Activated naive CD4-positive, alpha-beta T cell treated with anti-CD3 and anti-CD28 coated beads, Interleukin-2, amount 50 U/mL, for 16 hours (primary cell): ENCODE measurements at regions not wholly inside any gene's neighbourhood (a gene's known extent, or its start where the extent isn't known, plus 50 kb on each side); places are given as distances from the start of the nearest gene placed in this dataset.
A peak's percentile ranks its signal among the peaks of the same experiment; 100 is the strongest.

Experiments used
- DNase-seq: peaks from one replicate; pipeline ENCODE4 v3.0.0-alpha.2; 2020

DNA sequence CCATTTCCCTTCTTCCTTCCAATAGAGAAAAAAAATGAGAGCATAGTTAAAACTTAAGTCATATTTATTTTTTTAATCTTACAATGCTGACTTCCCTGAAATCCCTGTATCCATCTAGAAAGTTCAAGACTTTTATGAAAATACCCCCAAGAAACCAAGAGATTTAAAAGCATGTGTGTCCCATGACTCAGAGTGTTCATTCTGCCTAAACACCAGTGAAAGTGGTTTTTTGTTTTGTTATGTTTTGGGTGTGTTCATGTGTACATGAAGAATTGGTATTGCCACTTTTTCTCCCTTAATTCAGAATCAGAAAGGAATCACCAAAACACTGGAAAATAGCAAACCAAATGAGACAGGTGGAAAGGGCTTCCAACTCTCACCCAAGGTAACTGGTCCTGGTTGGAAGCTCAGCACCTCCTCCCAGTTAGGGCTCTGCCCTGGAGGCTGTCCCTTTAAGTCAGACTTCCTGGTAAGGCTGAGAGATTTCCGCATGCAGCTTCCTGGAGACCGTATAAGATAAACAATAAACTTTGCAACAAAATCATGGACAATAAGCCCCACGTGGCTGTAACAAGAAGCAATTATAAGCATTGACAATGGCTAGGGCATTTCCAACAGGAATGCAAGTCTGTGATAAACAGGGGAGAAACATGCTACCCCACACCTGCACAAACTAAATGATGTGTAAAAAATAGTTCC is 121.9 kb upstream of the ARHGEF3 start:
- no peak for DNase-seq

DNA sequence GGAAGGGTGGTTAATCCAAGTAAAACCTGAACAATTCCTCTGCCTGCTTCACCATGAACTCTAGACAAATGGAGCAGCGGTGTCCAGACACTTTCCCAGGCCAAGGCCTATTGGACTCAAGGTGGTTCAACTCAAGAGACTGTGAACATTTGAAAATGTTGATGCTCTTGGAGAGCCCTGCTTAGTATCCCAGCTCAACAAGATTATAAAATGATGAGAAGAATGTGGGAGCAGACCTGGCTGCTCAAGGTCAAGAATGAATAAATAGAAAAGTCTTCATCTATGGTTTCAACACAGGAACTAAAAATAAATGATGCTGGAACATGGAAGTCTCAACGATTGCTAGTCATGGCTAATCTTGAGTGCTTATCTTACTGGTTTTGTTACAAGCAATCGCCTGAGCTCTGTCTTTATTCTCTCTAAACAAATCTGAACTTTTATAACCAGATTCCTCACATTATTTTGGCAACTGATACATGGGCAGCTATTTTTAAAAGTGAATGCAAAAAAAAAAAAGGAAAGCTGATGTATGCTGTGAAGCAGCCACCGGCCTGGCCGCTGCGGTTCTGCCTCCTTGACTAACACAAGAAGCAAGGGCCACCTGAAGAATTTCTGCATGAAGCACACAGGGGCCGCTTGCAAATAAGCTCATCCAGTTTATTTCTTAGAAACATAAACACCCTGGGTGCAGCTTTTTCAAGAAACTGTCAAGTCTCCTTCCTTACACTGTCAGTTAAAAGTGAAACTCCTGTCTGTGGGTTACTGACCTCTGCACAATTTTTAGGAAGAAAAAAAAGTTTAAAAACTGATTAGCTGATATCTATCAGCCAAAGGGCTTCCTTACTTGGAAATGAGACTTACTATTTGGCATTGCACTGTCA is 120.1 kb upstream of the ARHGEF3 start:
- no peak for DNase-seq

- no peak for DNase-seq
These were observed 118.0 kb upstream of the ARHGEF3 start for GRCh38 chr3:56919797-56920195.

DNA sequence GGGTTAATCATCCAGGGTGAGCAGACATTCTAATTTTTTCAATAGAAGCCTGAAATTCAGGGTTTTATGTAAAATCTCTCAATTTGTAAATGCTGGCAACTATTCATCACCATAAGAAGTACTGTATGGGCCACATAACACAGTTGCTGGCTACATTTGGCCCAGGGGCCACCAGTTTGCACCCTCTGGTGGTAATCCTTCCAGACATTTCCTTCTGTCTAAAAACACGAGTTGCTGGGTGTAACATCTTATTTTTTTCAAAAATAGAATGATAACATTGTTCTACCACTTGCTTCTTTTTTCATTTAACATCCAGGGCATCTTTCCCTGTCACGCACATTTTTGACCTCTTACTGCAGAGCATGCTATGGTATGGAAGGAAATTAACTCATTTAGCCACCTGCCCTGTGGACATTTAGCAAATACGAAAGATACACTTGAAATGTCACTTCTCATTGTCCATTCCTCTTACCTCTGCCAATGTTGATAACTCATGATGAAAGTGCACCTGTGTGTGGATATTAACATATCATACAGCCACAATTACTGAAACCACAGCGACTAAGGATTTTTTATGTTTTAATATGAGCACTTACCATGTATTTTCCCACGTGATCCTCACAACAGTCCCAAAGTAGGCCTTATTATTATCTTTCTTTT is 117.5 kb upstream of the ARHGEF3 start:
- no peak for DNase-seq

DNA sequence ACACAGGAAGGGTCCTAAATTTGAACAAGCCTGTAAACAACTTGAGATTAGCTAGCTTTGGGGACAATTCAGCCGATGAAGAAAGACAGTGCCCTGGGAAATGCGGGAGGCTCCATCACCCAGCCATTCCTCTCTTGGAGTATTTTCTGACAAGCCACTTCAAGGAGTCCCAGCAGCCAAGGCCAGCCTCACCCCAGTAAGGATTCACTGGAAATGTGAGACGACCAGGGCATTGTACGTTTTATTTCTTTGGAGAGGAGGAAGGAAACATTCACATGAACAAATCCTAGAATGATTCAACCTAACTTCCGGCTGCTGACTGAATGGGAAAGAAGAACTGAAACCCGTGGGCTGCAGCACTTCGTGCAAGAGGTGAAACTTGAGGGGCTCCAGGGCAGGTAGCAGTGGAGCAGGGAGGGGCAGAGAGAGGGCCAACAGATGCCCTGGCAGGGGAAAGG is 116.4 kb upstream of the ARHGEF3 start:
- peak; percentile 69 for DNase-seq

- no peak for DNase-seq
These were observed 115.8 kb upstream of the ARHGEF3 start for GRCh38 chr3:56917361-56918110.

GRCh38 chr3:56916716-56917360 is 115.1 kb upstream of the ARHGEF3 start:
- no peak for DNase-seq

- peak; percentile 63 for DNase-seq
These were observed 114.3 kb upstream of the ARHGEF3 start for GRCh38 chr3:56915966-56916586.

DNA sequence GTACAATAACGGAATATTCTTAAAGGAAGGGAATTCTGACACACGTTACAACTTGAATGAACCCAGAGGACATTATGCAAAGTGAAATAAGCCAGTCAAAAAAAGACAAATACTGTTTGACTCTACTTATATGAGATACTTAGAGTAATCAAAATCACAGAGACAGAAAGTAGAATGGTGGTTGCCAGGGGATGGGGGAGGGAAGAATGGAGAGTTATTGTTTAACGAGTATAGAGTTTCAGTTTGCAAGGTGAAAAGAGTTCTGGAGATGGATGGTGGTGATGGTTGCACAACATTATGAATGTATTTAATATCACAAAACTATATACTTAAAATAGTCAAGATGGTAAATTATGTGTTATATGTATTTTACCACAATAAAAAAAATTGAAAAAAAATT is 112.9 kb upstream of the ARHGEF3 start:
- DNase-seq: no peak

- no peak for DNase-seq
These were observed 109.6 kb upstream of the ARHGEF3 start for GRCh38 chr3:56911363-56911762.

DNA sequence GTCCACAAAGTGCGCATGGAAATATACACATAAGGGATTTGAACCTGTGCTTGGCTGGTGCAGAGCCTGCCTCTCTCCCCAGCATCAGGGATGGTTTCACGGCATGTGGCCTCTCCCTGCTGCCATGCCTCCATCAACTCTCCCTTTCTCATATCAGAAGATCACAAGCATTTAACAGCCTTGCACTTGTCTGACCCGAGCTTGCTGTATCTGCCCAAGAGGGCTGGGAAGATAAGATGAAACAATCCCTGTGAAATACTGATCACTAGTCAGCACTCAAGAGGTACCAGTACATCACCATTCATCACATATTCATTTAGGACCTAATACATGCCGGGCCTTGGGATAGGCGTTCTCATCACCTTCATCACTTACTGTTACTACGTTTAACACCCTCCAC is 107.6 kb upstream of the ARHGEF3 start:
- no peak for DNase-seq

GRCh38 chr3:56908004-56908403 is 106.3 kb upstream of the ARHGEF3 start:
- no peak for DNase-seq

DNA sequence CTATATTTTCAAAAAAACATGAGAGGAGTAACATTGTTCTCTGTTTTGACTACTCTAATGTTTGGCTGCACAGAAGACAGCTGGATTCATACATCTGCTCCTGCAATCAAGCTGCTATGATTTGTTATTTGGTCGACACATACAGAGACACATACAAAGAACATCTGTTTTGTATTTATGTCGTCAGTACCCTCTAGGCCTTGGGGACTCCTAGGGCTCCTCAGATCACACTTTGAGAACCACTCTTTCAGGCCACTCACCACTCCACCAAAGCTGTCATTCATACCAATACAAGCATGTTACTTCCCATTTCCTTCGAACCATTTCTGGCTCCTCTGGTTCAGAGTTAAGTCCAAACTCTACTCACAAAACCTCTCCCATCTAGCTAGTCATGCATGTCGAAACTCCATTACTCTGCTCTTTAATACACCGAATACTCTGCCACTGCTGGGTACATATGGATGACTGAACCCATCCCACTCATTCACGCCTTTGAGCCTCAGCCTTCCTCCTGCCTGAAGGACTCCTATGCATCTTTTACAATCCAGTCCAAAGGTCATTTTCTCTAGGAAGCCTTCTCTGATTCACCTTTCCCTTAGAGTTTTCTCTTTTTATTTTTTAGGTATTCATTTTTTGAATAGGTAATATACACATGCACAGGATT is 102.9 kb upstream of the ARHGEF3 start:
- DNase-seq: no peak

- no peak for DNase-seq
These were observed 101.6 kb upstream of the ARHGEF3 start for GRCh38 chr3:56903231-56903782.

DNA sequence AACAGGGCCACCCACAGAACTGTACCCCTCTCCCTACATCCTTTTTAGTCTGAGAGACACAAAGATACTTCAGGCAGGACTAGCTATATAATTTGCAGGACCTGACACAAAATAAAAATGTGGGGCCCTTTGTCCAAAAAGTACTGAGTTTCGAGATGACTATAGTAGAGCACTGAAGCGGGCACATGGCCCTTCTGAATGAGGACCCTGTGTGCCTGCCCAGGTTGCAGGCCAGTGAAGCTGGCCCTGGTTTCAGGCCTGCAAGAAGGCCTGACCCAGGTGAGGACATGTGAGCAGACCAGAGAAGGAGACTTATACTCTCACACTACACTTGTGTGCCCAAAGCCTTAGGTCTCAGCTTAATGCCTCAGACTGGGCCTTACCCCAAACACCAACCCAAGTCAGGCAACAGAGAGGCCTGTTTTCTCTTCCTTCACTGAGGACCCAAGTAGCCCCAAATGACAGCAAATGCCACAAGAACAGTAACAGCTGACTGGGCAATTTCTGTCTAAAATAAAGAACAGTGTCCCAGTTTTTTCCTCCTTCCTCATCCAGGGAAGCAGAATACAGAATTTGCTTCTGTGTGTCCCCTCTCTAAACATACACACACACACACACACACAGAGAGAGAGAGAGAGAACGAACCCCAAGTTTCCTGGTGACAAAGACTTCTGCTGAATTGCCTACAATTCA is 100.9 kb upstream of the ARHGEF3 start:
- DNase-seq: no peak

GRCh38 chr3:56900801-56901200 is 99.1 kb upstream of the ARHGEF3 start:
- no peak for DNase-seq

GRCh38 chr3:56899851-56900250 is 98.1 kb upstream of the ARHGEF3 start:
- DNase-seq: no peak

DNA sequence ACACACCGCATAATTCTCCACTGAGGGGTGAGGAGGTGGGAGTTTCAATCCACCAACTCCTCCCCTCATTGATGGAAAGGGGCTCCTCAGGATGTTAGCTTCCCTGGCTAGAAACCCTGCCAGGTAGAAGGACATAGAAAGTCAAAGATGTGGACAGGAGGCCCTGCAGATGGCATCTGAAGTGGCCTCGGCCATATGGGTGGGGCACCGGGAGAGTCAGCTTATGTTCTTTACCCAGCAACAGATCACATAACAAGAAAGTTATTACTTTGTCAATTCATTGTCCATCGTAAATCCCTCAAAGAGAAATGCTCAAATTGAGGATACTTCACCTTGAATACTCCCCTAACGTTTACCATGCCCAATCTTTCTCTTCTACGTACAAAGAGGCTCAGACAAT is 97.3 kb upstream of the ARHGEF3 start:
- no peak for DNase-seq

DNA sequence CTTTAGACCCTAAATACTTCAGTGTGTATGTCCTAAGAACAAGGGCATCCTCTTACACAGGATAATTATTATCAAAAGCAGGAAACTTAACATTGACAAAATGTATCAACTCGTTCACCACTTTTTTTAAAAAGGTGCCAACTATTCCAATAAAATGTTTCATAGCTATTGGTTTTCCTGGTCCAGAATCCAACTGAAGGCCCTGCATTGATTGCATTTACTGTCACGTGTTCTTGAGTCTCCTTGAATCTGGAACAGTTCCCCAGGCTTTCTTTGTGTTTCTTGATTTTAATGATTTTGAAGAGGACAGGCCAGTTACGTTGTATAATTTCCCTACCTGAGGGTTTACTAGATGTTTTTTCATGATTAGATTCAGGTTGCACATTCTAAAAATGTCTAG is 94.6 kb upstream of the ARHGEF3 start:
- no peak for DNase-seq

DNA sequence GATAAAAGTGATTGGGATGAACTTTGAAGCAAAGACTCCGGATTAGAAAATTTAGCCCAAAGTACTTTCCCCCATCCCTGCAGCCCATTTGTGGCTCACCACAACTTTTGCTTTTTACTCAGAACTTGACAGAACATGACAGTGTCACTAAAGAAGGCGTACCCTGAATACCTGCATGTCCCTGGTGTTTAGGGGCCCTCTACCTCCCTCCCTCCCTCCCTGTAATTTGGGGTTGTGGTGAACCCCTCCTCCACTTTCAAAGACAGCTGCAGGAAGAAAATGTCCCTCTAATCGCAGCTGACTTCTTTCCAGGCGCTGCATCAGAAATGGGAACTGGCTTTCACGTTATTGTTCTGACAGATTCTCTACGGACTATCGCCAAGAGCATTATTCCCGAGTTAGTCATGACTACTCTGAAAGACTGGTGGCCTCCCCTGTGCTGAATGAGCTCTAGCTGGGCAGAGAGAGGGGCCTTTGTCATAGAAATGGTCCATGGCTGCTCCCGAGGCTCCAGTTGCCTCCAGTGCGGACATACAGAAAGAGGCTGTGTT is 93.2 kb upstream of the ARHGEF3 start:
- no peak for DNase-seq
